ENCODE measurements at regions not wholly inside any gene's neighbourhood (a gene's known extent, or its start where the extent isn't known, plus 50 kb on each side); places are given as distances from the start of the nearest gene placed in this dataset.

GRCh38 chr5:153157156-153157555, 333.3 kb upstream of the GRIA1 start:
- TF ChIP-seq TCF12 (IDR thresholded peaks at IDR 0.05) = no peak
- TF ChIP-seq TCF12 (CRISPR knock-in tag; IDR thresholded peaks at IDR 0.05) = no peak
- no peak for TF ChIP-seq RBFOX2 (IDR thresholded peaks at IDR 0.05; ENCODE audit: low read depth, low read length)
- no peak for TF ChIP-seq ZNF790 (CRISPR knock-in tag; IDR thresholded peaks at IDR 0.05; ENCODE audit: borderline replicate concordance)
- TF ChIP-seq KDM2A (CRISPR knock-in tag; IDR thresholded peaks at IDR 0.05; ENCODE audit: borderline replicate concordance, low read depth) = no peak
- no peak for TF ChIP-seq POLR2A (IDR thresholded peaks at IDR 0.05; ENCODE audit: insufficient read depth in 1 of 2, low read depth in 2 of 2, low read length in 2 of 2)
- TF ChIP-seq ZNF878 (CRISPR knock-in tag; IDR thresholded peaks at IDR 0.05) = no peak
- TF ChIP-seq CHD4 (IDR thresholded peaks at IDR 0.05; ENCODE audit: borderline replicate concordance, low read length) = no peak
- no peak for TF ChIP-seq ZKSCAN1 (IDR thresholded peaks at IDR 0.05; ENCODE audit: low read length)
- no peak for TF ChIP-seq ZBTB7A (CRISPR knock-in tag; IDR thresholded peaks at IDR 0.05)
